ENCODE measurements at regions not wholly inside any gene's neighbourhood (a gene's known extent, or its start where the extent isn't known, plus 50 kb on each side); places are given as distances from the start of the nearest gene placed in this dataset.
A peak's percentile ranks its signal among the peaks of the same experiment; 100 is the strongest.

DNA sequence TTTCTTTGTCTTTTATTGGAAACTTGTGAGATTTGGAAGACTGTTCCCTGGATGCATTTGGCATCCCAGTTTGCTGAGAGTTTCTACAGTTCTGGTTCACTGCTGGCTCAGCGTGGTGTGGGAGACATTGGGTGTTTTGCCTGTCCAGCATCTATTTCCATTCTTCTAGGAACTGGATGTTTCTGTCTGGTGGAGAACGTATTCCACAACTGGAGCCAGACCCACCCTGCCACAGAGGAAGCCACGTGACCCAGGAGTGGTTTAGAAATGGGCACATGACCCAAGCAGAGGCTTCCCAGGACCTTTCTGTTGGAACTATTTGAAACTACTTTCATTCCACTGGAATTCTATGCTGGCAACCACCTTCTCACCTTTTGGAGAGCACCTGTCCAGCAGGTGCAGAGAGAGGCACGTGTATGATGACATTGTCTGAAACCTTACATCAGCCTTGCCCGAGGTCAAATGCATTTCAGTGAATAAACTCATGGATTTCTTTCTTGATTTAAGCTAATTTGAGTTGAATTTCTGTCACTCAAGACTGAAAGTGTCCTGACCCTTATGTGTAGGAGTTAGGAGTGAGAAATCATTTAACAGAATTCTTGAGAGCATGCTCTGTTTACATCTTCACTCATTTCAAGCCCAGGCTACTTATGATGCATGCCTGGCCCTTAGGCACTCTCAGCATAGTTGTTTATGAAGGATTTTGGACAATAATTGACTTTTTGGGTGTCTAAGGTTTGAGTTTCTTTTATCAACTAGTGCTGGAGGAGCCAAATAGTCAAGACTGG is 121.8 kb downstream of the AKAP11 start:
- Histone ChIP-seq H3K27ac (ENCODE audit: low read depth, low read length) (no peak overlapping the region), H3K4me3 (ENCODE audit: low read length) (no peak overlapping the region), H3K4me1 (ENCODE audit: insufficient read depth, low read length) (peaks cover 51% of the 10 kb centered on the region), H3K9me3 (ENCODE audit: low read length) (no peaks in the 10 kb centered on the region), H3K36me3 (ENCODE audit: insufficient read depth, low read length) (no peaks in the 10 kb centered on the region), H3K27me3 (ENCODE audit: insufficient read depth, low read length, poor library complexity, severe bottlenecking) (no peaks in the 10 kb centered on the region)
- Mint-ChIP-seq H3K36me3 (no peaks in the 10 kb centered on the region), H3K27ac (peak overlapping the region; percentile 79 to 96 (median 91)), H3K4me3 (peak overlapping the region; percentile 1 to 84 (median 73)), H3K27me3 (no peaks in the 10 kb centered on the region), H3K4me1 (peaks cover 67 to 76% (median 74%) of the 10 kb centered on the region in 3 donors), H3K9me3 (no peaks in the 10 kb centered on the region)
- ChIA-PET CTCF (interaction anchor here (1.0 to 1.4 kb wide), 2 partner anchors 12 to 72 kb away, joined by 4 to 5 read pairs; no protein-coding TSS in a partner anchor), POLR2A (interaction anchor here (0.6 to 1.6 kb wide), 2 partner anchors 12 to 13 kb away, joined by 3 read pairs; no protein-coding TSS in a partner anchor)
- no peak for DNase-seq

DNA sequence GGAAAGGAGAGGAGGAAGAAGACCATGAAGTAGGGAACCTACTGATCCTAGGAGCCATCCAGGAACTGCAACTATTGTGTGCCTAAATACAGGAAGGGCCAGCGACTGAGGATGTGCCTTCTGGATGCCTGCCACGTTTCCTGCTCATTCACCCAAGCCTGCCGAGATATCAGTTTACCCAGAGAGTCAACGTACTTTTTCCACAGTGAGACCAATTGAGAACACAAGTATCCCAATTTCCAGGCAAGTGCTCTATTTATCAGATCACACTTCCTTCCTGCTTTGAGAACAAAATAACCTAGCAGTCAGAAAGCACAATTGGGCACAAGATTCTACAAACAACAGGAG is 122.4 kb downstream of the AKAP11 start:
- H3K4me1 Mint-ChIP-seq: peaks cover 63 to 73% (median 71%) of the 10 kb centered on the region in 3 donors
- peak overlapping the region in 6 of 7 donors; percentile 41 to 88 (median 75) for H3K4me3 Mint-ChIP-seq
- Histone ChIP-seq H3K4me3 (ENCODE audit: low read length) (no peak overlapping the region), H3K4me1 (ENCODE audit: insufficient read depth, low read length) (peaks cover 50% of the 10 kb centered on the region), H3K36me3 (ENCODE audit: insufficient read depth, low read length) (no peaks in the 10 kb centered on the region), H3K27ac (ENCODE audit: low read depth, low read length) (no peak overlapping the region), H3K27me3 (ENCODE audit: insufficient read depth, low read length, poor library complexity, severe bottlenecking) (no peaks in the 10 kb centered on the region), H3K9me3 (ENCODE audit: low read length) (no peaks in the 10 kb centered on the region)
- no peaks in the 10 kb centered on the region for H3K36me3 Mint-ChIP-seq
- ChIA-PET CTCF (no interaction called here), POLR2A (interaction anchor here (0.6 kb wide), 1 partner anchor 12 kb away, joined by 3 read pairs; no protein-coding TSS in a partner anchor)
- no peaks in the 10 kb centered on the region for H3K27me3 Mint-ChIP-seq
- DNase-seq: no peak
- no peaks in the 10 kb centered on the region for H3K9me3 Mint-ChIP-seq
- H3K27ac Mint-ChIP-seq: peak overlapping the region; percentile 46 to 96 (median 92)

DNA sequence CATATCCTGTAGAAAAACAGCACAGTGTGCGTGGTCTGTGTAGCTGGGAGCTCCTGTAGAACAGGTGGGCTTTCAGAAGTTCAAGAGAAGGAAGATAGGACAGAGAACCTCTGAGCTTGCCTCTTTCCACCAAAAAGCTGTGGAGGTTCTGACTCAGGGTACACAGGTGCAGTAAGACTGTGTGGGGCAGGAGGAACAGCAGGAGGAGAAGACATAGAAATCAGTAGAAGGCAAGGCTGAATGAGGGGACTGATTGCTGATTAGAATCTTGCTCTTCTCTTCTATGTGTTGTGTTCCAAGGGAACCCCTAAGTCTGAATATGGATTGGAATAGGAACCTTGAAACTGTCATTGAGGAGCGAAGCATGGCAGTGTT is 122.7 kb downstream of the AKAP11 start:
- ChIA-PET POLR2A (interaction anchor here (0.6 kb wide), 1 partner anchor 12 kb away, joined by 3 read pairs; no protein-coding TSS in a partner anchor), CTCF (no interaction called here)
- no peaks in the 10 kb centered on the region for H3K36me3 ChIP-seq (ENCODE audit: insufficient read depth, low read length)
- H3K27ac ChIP-seq (ENCODE audit: low read depth, low read length): no peak overlapping the region
- H3K4me3 Mint-ChIP-seq: peak overlapping the region; percentile 21 to 88 (median 77)
- peaks cover 50% of the 10 kb centered on the region for H3K4me1 ChIP-seq (ENCODE audit: insufficient read depth, low read length)
- H3K36me3 Mint-ChIP-seq: no peaks in the 10 kb centered on the region
- peak overlapping the region; percentile 33 to 96 (median 92) for H3K27ac Mint-ChIP-seq
- H3K27me3 Mint-ChIP-seq: no peaks in the 10 kb centered on the region
- H3K4me3 ChIP-seq (ENCODE audit: low read length): peak overlapping the region; percentile 22
- H3K4me1 Mint-ChIP-seq: peaks cover 62 to 77% (median 71%) of the 10 kb centered on the region in 3 donors
- DNase-seq: no peak
- H3K9me3 Mint-ChIP-seq: no peaks in the 10 kb centered on the region
- no peaks in the 10 kb centered on the region for H3K27me3 ChIP-seq (ENCODE audit: insufficient read depth, low read length, poor library complexity, severe bottlenecking)
- no peaks in the 10 kb centered on the region for H3K9me3 ChIP-seq (ENCODE audit: low read length)

DNA sequence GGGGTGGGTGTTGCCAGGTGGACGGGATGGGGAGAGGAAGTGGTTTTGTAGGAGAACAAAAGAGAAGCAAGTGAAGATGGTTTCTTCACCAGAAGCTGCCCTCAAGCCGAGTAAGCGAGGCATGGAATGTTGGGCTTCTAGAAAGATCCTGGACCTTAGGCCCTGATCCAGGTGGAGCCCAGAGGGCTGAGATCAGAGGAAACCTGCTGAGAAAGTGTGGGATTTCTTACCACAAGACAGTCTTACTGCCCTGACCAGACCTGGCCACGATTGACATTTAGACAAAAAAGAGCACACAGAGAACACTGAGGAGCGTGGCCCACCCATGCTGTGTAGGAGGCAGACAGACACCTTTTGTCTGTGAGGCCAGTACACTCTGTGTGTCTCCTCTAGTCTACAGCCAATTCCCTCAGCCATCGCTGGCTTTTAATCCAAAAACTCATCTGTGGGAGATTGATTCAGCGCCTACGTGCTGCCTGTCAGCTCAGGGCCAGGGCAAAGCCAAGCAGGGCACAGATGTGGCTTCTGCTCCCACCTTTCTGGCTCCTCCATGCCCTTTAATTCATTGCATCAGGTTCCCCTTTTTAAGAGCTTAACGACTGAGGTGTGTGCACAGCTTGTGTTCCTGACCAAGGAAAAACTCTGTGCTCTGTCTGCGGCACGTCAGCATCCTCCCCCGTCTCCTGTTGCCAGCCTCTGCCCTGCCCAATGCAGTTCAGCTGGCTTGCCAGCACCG is 123.3 kb downstream of the AKAP11 start:
- Mint-ChIP-seq H3K27me3 (no peaks in the 10 kb centered on the region), H3K4me1 (peaks cover 62 to 78% (median 71%) of the 10 kb centered on the region in 3 donors), H3K4me3 (peak overlapping the region; percentile 21 to 88 (median 77)), H3K27ac (peak overlapping the region; percentile 33 to 96 (median 92)), H3K9me3 (no peaks in the 10 kb centered on the region), H3K36me3 (no peaks in the 10 kb centered on the region)
- H3K27ac ChIP-seq (ENCODE audit: low read depth, low read length): no peak overlapping the region
- peaks cover 50% of the 10 kb centered on the region for H3K4me1 ChIP-seq (ENCODE audit: insufficient read depth, low read length)
- peak overlapping the region; percentile 22 for H3K4me3 ChIP-seq (ENCODE audit: low read length)
- H3K9me3 ChIP-seq (ENCODE audit: low read length): no peaks in the 10 kb centered on the region
- CTCF ChIA-PET: interaction anchor here (1.1 to 2.2 kb wide), 2 partner anchors 11 to 53 kb away, joined by 3 to 6 read pairs; no protein-coding TSS in a partner anchor
- POLR2A ChIA-PET: interaction anchor here (0.7 kb wide), 1 partner anchor 80 kb away, joined by 8 read pairs; no protein-coding TSS in a partner anchor
- no peak for DNase-seq
- H3K27me3 ChIP-seq (ENCODE audit: insufficient read depth, low read length, poor library complexity, severe bottlenecking): no peaks in the 10 kb centered on the region
- no peaks in the 10 kb centered on the region for H3K36me3 ChIP-seq (ENCODE audit: insufficient read depth, low read length)

DNA sequence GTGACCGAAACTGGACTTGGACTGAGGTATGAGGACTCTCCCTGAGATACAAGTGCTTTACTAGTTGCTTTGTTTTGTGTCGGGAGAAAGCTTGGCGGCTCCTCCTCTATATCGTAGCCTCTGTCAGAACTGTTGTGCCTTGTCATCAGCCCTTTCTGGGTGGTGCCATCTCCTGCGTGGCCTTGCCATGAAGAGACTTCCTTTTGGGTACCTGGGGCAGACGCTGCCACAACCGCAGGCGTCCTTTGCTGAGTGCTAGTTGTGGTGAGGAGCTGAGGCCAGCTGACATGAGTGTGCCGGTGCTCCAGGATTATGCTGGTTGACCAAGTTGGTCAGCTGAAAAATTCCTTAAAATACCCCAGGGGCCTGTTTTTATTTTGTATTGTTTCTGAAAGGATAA is 124.5 kb downstream of the AKAP11 start:
- Histone ChIP-seq H3K4me3 (ENCODE audit: low read length) (no peak overlapping the region), H3K27ac (ENCODE audit: low read depth, low read length) (no peak overlapping the region), H3K4me1 (ENCODE audit: insufficient read depth, low read length) (peaks cover 50% of the 10 kb centered on the region), H3K9me3 (ENCODE audit: low read length) (no peaks in the 10 kb centered on the region), H3K27me3 (ENCODE audit: insufficient read depth, low read length, poor library complexity, severe bottlenecking) (no peaks in the 10 kb centered on the region), H3K36me3 (ENCODE audit: insufficient read depth, low read length) (no peaks in the 10 kb centered on the region)
- CTCF ChIA-PET: interaction anchor here (0.9 to 2.2 kb wide), 4 partner anchors 10 to 77 kb away, joined by 3 to 6 read pairs (median 3); no protein-coding TSS in a partner anchor
- H3K4me1 Mint-ChIP-seq: peaks cover 61 to 78% (median 72%) of the 10 kb centered on the region in 3 donors
- peak overlapping the region in 7 of 8 donors; percentile 36 to 89 (median 82) for H3K27ac Mint-ChIP-seq
- H3K4me3 Mint-ChIP-seq: peak overlapping the region; percentile 54 to 88 (median 61)
- no peaks in the 10 kb centered on the region for H3K36me3 Mint-ChIP-seq
- POLR2A ChIA-PET: interaction anchor here (0.6 to 1.3 kb wide), 3 partner anchors 27 to 125 kb away, joined by 3 to 5 read pairs (median 5); partner anchors contain the start of gene AKAP11
- H3K27me3 Mint-ChIP-seq: no peaks in the 10 kb centered on the region
- DNase-seq: peak in 3 of 5 donors; percentile 10 to 65 (median 26)
- H3K9me3 Mint-ChIP-seq: no peaks in the 10 kb centered on the region

DNA sequence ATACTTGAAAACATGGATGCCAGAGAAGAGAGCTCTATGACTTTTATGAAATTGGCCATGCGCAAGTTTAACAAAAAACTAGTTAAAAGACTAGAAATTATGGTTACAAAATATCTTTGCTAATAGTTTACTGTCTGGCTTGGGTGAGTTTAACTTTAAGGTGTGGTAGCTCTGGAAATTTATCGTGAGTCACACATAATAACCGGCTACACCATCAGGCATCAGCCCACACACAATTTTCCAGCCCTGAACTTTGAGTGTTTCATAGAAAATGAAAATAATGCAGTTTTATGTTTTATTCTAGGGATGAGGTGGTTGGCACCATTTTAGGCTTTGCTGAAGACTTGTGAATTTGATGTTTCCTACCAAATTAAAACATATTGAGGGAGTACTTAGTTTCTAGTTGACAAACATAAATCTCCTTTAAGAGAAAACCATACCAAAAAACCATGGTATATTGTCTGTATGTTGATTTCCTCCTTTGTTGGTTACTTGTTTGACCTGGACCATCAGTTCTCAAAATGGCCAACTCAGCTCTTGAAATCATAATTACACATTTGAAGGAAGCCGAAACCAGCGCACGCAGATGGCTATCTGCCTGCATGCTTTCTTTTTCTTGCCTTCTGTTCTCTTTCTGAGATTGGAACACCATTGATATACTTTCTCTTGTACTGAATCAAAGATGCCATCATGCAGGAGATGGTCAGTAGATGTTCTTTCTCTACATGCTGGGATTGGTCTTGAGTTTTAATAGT is 125.1 kb downstream of the AKAP11 start:
- peaks cover 48% of the 10 kb centered on the region for H3K4me1 ChIP-seq (ENCODE audit: insufficient read depth, low read length)

DNA sequence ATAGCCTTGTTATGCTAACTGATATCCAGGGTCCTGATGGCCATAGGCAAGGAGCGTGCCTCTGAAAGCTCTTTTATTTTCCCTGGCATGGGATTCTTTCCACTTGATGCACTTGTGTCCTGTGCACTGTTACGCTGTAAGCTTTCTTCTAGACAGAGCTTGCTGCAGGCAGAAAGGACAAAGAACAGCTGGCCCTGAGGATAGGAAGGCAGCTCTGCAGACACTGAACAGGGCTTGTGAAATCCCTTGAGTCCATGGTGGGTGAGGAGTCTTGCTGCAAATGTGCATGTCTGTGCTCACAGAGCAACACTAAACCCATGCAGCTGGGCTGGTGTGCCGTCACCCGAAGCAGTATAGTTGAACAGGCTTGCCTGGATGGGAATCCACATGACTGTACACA is 126.6 kb downstream of the AKAP11 start:
- Histone ChIP-seq H3K27me3 (ENCODE audit: insufficient read depth, low read length, poor library complexity, severe bottlenecking) (no peaks in the 10 kb centered on the region), H3K36me3 (ENCODE audit: insufficient read depth, low read length) (no peaks in the 10 kb centered on the region), H3K27ac (ENCODE audit: low read depth, low read length) (no peak overlapping the region), H3K9me3 (ENCODE audit: low read length) (no peaks in the 10 kb centered on the region), H3K4me1 (ENCODE audit: insufficient read depth, low read length) (peaks cover 34% of the 10 kb centered on the region), H3K4me3 (ENCODE audit: low read length) (no peak overlapping the region)
- POLR2A ChIA-PET: no interaction called here
- no peaks in the 10 kb centered on the region for H3K9me3 Mint-ChIP-seq
- peak overlapping the region in 1 of 7 donors; percentile 3 for H3K4me3 Mint-ChIP-seq
- peaks cover 44 to 69% (median 52%) of the 10 kb centered on the region in 3 donors for H3K4me1 Mint-ChIP-seq
- peaks cover 0 to 1% (median 0%) of the 10 kb centered on the region in 3 donors for H3K36me3 Mint-ChIP-seq
- no peak overlapping the region for H3K27ac Mint-ChIP-seq
- CTCF ChIA-PET: no interaction called here
- no peak for DNase-seq
- H3K27me3 Mint-ChIP-seq: no peaks in the 10 kb centered on the region

More for the DNA sequence above, 125.1 kb downstream of the AKAP11 start:
- Histone ChIP-seq H3K27ac (ENCODE audit: low read depth, low read length) (no peak overlapping the region), H3K9me3 (ENCODE audit: low read length) (no peaks in the 10 kb centered on the region), H3K27me3 (ENCODE audit: insufficient read depth, low read length, poor library complexity, severe bottlenecking) (no peaks in the 10 kb centered on the region), H3K4me3 (ENCODE audit: low read length) (no peak overlapping the region), H3K36me3 (ENCODE audit: insufficient read depth, low read length) (no peaks in the 10 kb centered on the region)
- Mint-ChIP-seq H3K27me3 (no peaks in the 10 kb centered on the region), H3K36me3 (no peaks in the 10 kb centered on the region), H3K4me3 (peak overlapping the region in 6 of 7 donors; percentile 54 to 88 (median 62)), H3K9me3 (no peaks in the 10 kb centered on the region), H3K27ac (peak overlapping the region in 7 of 8 donors; percentile 2 to 89 (median 82)), H3K4me1 (peaks cover 55 to 78% (median 67%) of the 10 kb centered on the region in 3 donors)
- ChIA-PET CTCF (interaction anchor here (0.9 to 2.2 kb wide), 3 partner anchors 9 to 78 kb away, joined by 3 to 6 read pairs (median 3); no protein-coding TSS in a partner anchor), POLR2A (interaction anchor here (0.6 to 1.3 kb wide), 2 partner anchors 37 to 126 kb away, joined by 5 read pairs; partner anchors contain the start of gene AKAP11)
- DNase-seq: no peak
